HEK293 (cell line): ENCODE measurements at regions not wholly inside any gene's neighbourhood (a gene's known extent, or its start where the extent isn't known, plus 50 kb on each side); places are given as distances from the start of the nearest gene placed in this dataset.

Source experiments
- CTCF ChIA-PET: fragments of 350-600 bp; formaldehyde crosslinking; extraction: SDS; loops from one replicate; lab custom pipeline; 2021; ENCODE audit warnings: antibody characterized with exemption; lab: Yijun Ruan, JAX
- POLR2A ChIA-PET: fragments of 300-600 bp; formaldehyde crosslinking; extraction: SDS; loops from one replicate; lab custom pipeline; 2020; ENCODE audit warnings: antibody characterized with exemption, inconsistent platforms; lab: Yijun Ruan, JAX
- H3K27ac ChIP-seq: fragments of 200-500 bp; sonication (Bioruptor generic); 2 replicates; pipeline ENCODE4 v1.5.1; 2014; ENCODE audit warnings: low read depth, low read length, control low read depth, inconsistent platforms; ENCODE audit errors: extremely low read depth
- H3K36me3 ChIP-seq, 2 experiments: fragments of 200-500 bp in 1 of 2; sonication (Bioruptor generic) in 1 of 2; 1 replicate in 1 of 2; 2 replicates in 1 of 2; pipeline ENCODE4 v1.5.1; 2014 to 2017; ENCODE audit warnings: inconsistent platforms in 2 of 2, low read length in 2 of 2; ENCODE audit not compliant: control insufficient read depth in 2 of 2, insufficient read depth in 1 of 2
- H3K4me1 ChIP-seq: fragments of 200-500 bp; sonication (Bioruptor generic); 2 replicates; pipeline ENCODE4 v1.5.1; 2014; ENCODE audit warnings: mild to moderate bottlenecking, low read length, inconsistent platforms; ENCODE audit not compliant: control insufficient read depth, insufficient read depth
- H3K4me3 ChIP-seq: 2 replicates; pipeline ENCODE4 v1.5.1; 2011; ENCODE audit warnings: low read depth, mild to moderate bottlenecking, control low read depth, low read length, moderate library complexity
- H3K9me3 ChIP-seq: fragments of 200-500 bp; sonication (Bioruptor generic); 2 replicates; pipeline ENCODE4 v1.5.1; 2014; ENCODE audit warnings: low read depth, low read length, inconsistent platforms; ENCODE audit not compliant: control insufficient read depth, insufficient read depth
- BCL11A ChIP-seq: fragments of 450-650 bp; formaldehyde crosslinking; IDR thresholded peaks from 2 replicates; pipeline ENCODE4 v1.5.1; 2016; ENCODE audit warnings: low read depth, missing biosample characterization, missing genetic modification characterization
- ELK4 ChIP-seq: IDR thresholded peaks from 2 replicates; pipeline ENCODE4 v1.6.1; 2011; ENCODE audit warnings: mild to moderate bottlenecking, low read depth, low read length, borderline replicate concordance
- KLF8 ChIP-seq: fragments of 450-650 bp; formaldehyde crosslinking; IDR thresholded peaks from 2 replicates; pipeline ENCODE4 v1.5.1; 2016; ENCODE audit warnings: missing biosample characterization, missing genetic modification characterization
- OSR2 ChIP-seq: fragments of 450-650 bp; formaldehyde crosslinking; IDR thresholded peaks from 2 replicates; pipeline ENCODE4 v1.5.1; 2016; ENCODE audit warnings: missing biosample characterization, missing genetic modification characterization
- SALL2 ChIP-seq: fragments of 450-650 bp; formaldehyde crosslinking; IDR thresholded peaks from 2 replicates; pipeline ENCODE4 v1.5.0; 2017; ENCODE audit warnings: missing biosample characterization, mild to moderate bottlenecking, missing genetic modification characterization, borderline replicate concordance
- YY1 ChIP-seq: fragments of 450-650 bp; formaldehyde crosslinking; IDR thresholded peaks from 2 replicates; pipeline ENCODE4 v1.5.1; 2018; ENCODE audit warnings: missing biosample characterization, missing genetic modification characterization
- YY2 ChIP-seq: fragments of 450-650 bp; formaldehyde crosslinking; IDR thresholded peaks from 2 replicates; pipeline ENCODE4 v1.5.1; 2016; ENCODE audit warnings: missing biosample characterization, missing genetic modification characterization
- ZBTB26 ChIP-seq: fragments of 450-650 bp; formaldehyde crosslinking; optimal IDR thresholded peaks from 2 replicates; pipeline ENCODE3; 2016; ENCODE audit warnings: missing biosample characterization, mild to moderate bottlenecking, missing genetic modification characterization
- ZEB2 ChIP-seq: fragments of 450-650 bp; formaldehyde crosslinking; IDR thresholded peaks from 2 replicates; pipeline ENCODE4 v1.5.1; 2016; ENCODE audit warnings: missing biosample characterization, missing genetic modification characterization
- ZIC2 ChIP-seq: fragments of 450-650 bp; formaldehyde crosslinking; IDR thresholded peaks from 2 replicates; pipeline ENCODE4 v1.5.1; 2016; ENCODE audit warnings: missing biosample characterization, missing genetic modification characterization
- ZNF121 ChIP-seq: fragments of 450-650 bp; formaldehyde crosslinking; IDR thresholded peaks from 2 replicates; pipeline ENCODE4 v1.5.1; 2016; ENCODE audit warnings: missing biosample characterization, missing genetic modification characterization
- ZNF16 ChIP-seq: fragments of 450-650 bp; formaldehyde crosslinking; IDR thresholded peaks from 2 replicates; pipeline ENCODE4 v1.5.1; 2016; ENCODE audit warnings: low read depth, missing biosample characterization, missing genetic modification characterization
- ZNF19 ChIP-seq: fragments of 450-650 bp; formaldehyde crosslinking; IDR thresholded peaks from 2 replicates; pipeline ENCODE4; 2016; ENCODE audit warnings: missing biosample characterization, missing genetic modification characterization, low read depth
- ZNF37A ChIP-seq: fragments of 450-650 bp; IDR thresholded peaks from 2 replicates; pipeline ENCODE4 v1.5.1; 2018; ENCODE audit warnings: missing biosample characterization, missing genetic modification characterization
- ZNF433 ChIP-seq: fragments of 450-650 bp; formaldehyde crosslinking; IDR thresholded peaks from 2 replicates; pipeline ENCODE4 v1.5.1; 2016; ENCODE audit warnings: missing biosample characterization, missing genetic modification characterization, low read depth
- ZNF530 ChIP-seq: fragments of 450-650 bp; formaldehyde crosslinking; IDR thresholded peaks from 2 replicates; pipeline ENCODE4 v1.5.1; 2016; ENCODE audit warnings: low read depth, missing biosample characterization, missing genetic modification characterization
- ZNF624 ChIP-seq: fragments of 450-650 bp; formaldehyde crosslinking; IDR thresholded peaks from 2 replicates; pipeline ENCODE4 v1.5.1; 2017; ENCODE audit warnings: missing biosample characterization, missing genetic modification characterization
- ZNF664 ChIP-seq: fragments of 450-650 bp; formaldehyde crosslinking; IDR thresholded peaks from 2 replicates; pipeline ENCODE4 v1.5.1; 2016; ENCODE audit warnings: missing biosample characterization, missing genetic modification characterization
- ZNF747 ChIP-seq: fragments of 450-650 bp; formaldehyde crosslinking; IDR thresholded peaks from 2 replicates; pipeline ENCODE4 v1.5.1; 2016; ENCODE audit warnings: missing biosample characterization, missing genetic modification characterization
- ZNF785 ChIP-seq: fragments of 450-650 bp; formaldehyde crosslinking; IDR thresholded peaks from 2 replicates; pipeline ENCODE4 v1.5.1; 2016; ENCODE audit warnings: missing biosample characterization, missing genetic modification characterization
- ZNF843 ChIP-seq: fragments of 450-650 bp; formaldehyde crosslinking; IDR thresholded peaks from 2 replicates; pipeline ENCODE4 v1.5.1; 2016; ENCODE audit warnings: missing biosample characterization, missing genetic modification characterization
- TF ChIP-seq, protein P1 (sequence below): fragments of 450-650 bp; formaldehyde crosslinking; IDR thresholded peaks from 2 replicates; pipeline ENCODE4 v1.5.1; 2016; ENCODE audit warnings: missing biosample characterization, missing genetic modification characterization
- TF ChIP-seq, protein P2 (sequence below): fragments of 450-650 bp; IDR thresholded peaks from 2 replicates; pipeline ENCODE4 v1.5.1; 2018; ENCODE audit warnings: missing biosample characterization, missing genetic modification characterization

GRCh38 chr18:37764541-37765288, 199.1 kb upstream of the CELF4 start:
- no peak for TF ChIP-seq SALL2 (tag by site-specific recombination)
- no peak for TF ChIP-seq ZNF121 (tag by site-specific recombination)
- no peak for TF ChIP-seq ZNF785 (tag by site-specific recombination)
- no peak for TF ChIP-seq KLF8 (tag by site-specific recombination)
- no peak for TF ChIP-seq ZIC2 (tag by site-specific recombination)
- TF ChIP-seq ZNF19 (tag by site-specific recombination) = no peak
- TF ChIP-seq ZBTB26 (tag by site-specific recombination) = no peak
- POLR2A ChIA-PET = no interaction called here
- CTCF ChIA-PET = no interaction called here

GRCh38 chr18:37762076-37762621, 196.6 kb upstream of the CELF4 start:
- Histone ChIP-seq H3K9me3 (no peaks in the 10 kb centered on the region), H3K27ac (no peak overlapping the region), H3K4me1 (no peaks in the 10 kb centered on the region), H3K36me3 (no peaks in the 10 kb centered on the region), H3K4me3 (no peak overlapping the region)
- ChIA-PET CTCF (no interaction called here), POLR2A (no interaction called here)
- no peak for TF ChIP-seq ZEB2
- TF ChIP-seq YY2 = no peak
- TF ChIP-seq ZNF664 (tag by site-specific recombination) = no peak
- TF ChIP-seq, protein P1, sequence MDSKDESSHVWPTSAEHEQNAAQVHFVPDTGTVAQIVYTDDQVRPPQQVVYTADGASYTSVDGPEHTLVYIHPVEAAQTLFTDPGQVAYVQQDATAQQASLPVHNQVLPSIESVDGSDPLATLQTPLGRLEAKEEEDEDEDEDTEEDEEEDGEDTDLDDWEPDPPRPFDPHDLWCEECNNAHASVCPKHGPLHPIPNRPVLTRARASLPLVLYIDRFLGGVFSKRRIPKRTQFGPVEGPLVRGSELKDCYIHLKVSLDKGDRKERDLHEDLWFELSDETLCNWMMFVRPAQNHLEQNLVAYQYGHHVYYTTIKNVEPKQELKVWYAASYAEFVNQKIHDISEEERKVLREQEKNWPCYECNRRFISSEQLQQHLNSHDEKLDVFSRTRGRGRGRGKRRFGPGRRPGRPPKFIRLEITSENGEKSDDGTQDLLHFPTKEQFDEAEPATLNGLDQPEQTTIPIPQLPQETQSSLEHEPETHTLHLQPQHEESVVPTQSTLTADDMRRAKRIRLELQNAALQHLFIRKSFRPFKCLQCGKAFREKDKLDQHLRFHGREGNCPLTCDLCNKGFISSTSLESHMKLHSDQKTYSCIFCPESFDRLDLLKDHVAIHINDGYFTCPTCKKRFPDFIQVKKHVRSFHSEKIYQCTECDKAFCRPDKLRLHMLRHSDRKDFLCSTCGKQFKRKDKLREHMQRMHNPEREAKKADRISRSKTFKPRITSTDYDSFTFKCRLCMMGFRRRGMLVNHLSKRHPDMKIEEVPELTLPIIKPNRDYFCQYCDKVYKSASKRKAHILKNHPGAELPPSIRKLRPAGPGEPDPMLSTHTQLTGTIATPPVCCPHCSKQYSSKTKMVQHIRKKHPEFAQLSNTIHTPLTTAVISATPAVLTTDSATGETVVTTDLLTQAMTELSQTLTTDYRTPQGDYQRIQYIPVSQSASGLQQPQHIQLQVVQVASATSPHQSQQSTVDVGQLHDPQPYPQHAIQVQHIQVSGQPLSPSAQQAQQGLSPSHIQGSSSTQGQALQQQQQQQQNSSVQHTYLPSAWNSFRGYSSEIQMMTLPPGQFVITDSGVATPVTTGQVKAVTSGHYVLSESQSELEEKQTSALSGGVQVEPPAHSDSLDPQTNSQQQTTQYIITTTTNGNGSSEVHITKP (tag by site-specific recombination) = no peak
- TF ChIP-seq BCL11A (tag by site-specific recombination) = no peak
- TF ChIP-seq ZNF433 (tag by site-specific recombination) = no peak
- TF ChIP-seq YY1 (tag by site-specific recombination) = no peak
- no peak for TF ChIP-seq ELK4

More at GRCh38 chr18:37764541-37765288, 199.1 kb upstream of the CELF4 start:
- Histone ChIP-seq H3K9me3 (no peaks in the 10 kb centered on the region), H3K36me3 (no peaks in the 10 kb centered on the region), H3K4me3 (no peak overlapping the region), H3K4me1 (no peaks in the 10 kb centered on the region), H3K27ac (no peak overlapping the region)

DNA sequence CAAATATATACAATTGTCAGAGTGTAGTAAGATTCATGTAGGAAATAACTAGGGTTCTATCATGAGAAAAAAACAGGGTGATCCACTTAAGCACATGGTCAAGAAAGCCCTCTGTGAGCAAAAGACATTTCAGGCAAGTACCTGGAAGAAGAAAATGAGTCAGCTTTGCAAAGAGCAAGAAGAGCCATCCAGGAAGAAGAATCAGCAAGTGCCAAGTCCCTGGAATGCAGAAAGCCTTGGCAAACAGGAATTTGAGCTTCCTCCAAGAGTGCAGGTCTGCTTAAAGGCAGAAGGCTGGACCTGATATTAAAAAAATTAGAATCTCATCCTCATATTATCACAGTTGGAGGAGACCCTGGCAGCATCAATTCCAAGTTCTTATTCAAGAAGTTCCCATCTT, 188.5 kb upstream of the CELF4 start:
- Histone ChIP-seq H3K4me3 (no peak overlapping the region), H3K4me1 (no peaks in the 10 kb centered on the region), H3K36me3 (no peaks in the 10 kb centered on the region), H3K27ac (no peak overlapping the region), H3K9me3 (no peaks in the 10 kb centered on the region)
- ChIA-PET POLR2A (no interaction called here), CTCF (no interaction called here)
- TF ChIP-seq OSR2 (tag by site-specific recombination) = no peak
- no peak for TF ChIP-seq ZNF843 (tag by site-specific recombination)
- TF ChIP-seq ZNF37A (tag by site-specific recombination) = no peak
- TF ChIP-seq, protein P2, sequence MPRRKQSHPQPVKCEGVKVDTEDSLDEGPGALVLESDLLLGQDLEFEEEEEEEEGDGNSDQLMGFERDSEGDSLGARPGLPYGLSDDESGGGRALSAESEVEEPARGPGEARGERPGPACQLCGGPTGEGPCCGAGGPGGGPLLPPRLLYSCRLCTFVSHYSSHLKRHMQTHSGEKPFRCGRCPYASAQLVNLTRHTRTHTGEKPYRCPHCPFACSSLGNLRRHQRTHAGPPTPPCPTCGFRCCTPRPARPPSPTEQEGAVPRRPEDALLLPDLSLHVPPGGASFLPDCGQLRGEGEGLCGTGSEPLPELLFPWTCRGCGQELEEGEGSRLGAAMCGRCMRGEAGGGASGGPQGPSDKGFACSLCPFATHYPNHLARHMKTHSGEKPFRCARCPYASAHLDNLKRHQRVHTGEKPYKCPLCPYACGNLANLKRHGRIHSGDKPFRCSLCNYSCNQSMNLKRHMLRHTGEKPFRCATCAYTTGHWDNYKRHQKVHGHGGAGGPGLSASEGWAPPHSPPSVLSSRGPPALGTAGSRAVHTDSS (tag by site-specific recombination) = no peak
- TF ChIP-seq ZNF747 (tag by site-specific recombination) = no peak
- TF ChIP-seq ZNF530 (tag by site-specific recombination) = no peak
- TF ChIP-seq ZNF16 (tag by site-specific recombination) = no peak
- TF ChIP-seq ZNF624 (tag by site-specific recombination) = no peak
